Activated T-cell treated with anti-CD3 and anti-CD28 coated beads, Interleukin-2, amount 50 U/mL, for 24 hours (primary cell): ENCODE measurements at regions not wholly inside any gene's neighbourhood (a gene's known extent, or its start where the extent isn't known, plus 50 kb on each side); places are given as distances from the start of the nearest gene placed in this dataset.
"Not testable (repeated sequence)": the region's sequence is repeated elsewhere in the genome, so short reads cannot be mapped to it uniquely, and the experiment has no call there.

ENCODE experiments used
- DNase-seq: peaks from one replicate; pipeline ENCODE4 v3.0.0-alpha.2; 2020
- H3K27ac Mint-ChIP-seq: 2 replicates; pipeline ENCODE4 v1.8.0; 2020; ENCODE audit warnings: mild to moderate bottlenecking, mixed read lengths
- H3K27me3 Mint-ChIP-seq: 2 replicates; pipeline ENCODE4 v1.8.0; 2020; ENCODE audit warnings: mixed read lengths
- H3K36me3 Mint-ChIP-seq: 2 replicates; pipeline ENCODE4 v1.8.0; 2020; ENCODE audit warnings: low read depth, mixed read lengths
- H3K4me1 Mint-ChIP-seq: 2 replicates; pipeline ENCODE4 v1.8.0; 2020; ENCODE audit warnings: low read depth, mixed read lengths
- H3K4me3 Mint-ChIP-seq: 2 replicates; pipeline ENCODE4 v1.8.0; 2020; ENCODE audit warnings: mild to moderate bottlenecking, moderate library complexity, mixed read lengths
- H3K9me3 Mint-ChIP-seq: 2 replicates; pipeline ENCODE4 v1.8.0; 2020; ENCODE audit warnings: mixed read lengths

DNA sequence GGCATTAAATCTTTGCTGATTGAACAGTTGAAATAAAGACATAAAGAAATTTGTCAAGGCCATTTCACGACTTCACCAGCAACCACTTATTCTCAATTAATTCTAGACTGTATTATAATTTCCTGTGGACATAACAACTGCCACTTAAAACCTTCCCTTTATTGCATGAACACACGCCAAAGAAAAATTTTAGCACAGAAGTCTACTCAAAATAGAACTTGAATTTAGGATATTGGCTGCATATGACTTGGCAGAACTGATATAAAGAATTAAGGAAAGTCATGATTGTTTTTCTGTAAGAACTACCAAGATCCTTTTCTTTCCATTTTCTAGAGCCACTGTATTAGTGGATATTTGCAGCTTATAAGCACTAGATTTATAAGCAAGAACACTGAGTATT lies 226.5 kb upstream of the AKR1E2 start:
- Mint-ChIP-seq H3K4me1 (no peaks in the 10 kb centered on the region), H3K4me3 (no peak overlapping the region), H3K9me3 (no peaks in the 10 kb centered on the region), H3K27ac (no peak overlapping the region), H3K27me3 (peaks cover 14% of the 10 kb centered on the region), H3K36me3 (no peaks in the 10 kb centered on the region)
- DNase-seq = no peak

DNA sequence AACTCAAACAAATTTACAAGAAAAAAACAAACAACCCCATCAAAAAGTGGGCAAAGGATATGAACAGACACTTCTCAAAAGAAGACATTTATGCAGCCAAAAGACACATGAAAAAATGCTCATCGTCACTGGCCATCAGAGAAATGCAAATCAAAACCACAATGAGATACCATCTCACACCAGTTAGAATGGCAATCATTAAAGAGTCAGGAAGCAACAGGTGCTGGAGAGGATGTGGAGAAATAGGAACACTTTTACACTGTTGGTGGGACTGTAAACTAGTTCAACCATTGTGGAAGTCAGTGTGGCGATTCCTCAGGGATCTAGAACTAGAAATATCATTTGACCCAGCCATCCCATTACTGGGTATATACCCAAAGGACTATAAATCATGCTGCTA lies 228.1 kb upstream of the AKR1E2 start:
- H3K27me3 Mint-ChIP-seq = peaks cover 14% of the 10 kb centered on the region
- H3K4me3 Mint-ChIP-seq, H3K9me3 Mint-ChIP-seq, H3K36me3 Mint-ChIP-seq, DNase-seq, H3K27ac Mint-ChIP-seq, H3K4me1 Mint-ChIP-seq: not testable (repeated sequence)

DNA sequence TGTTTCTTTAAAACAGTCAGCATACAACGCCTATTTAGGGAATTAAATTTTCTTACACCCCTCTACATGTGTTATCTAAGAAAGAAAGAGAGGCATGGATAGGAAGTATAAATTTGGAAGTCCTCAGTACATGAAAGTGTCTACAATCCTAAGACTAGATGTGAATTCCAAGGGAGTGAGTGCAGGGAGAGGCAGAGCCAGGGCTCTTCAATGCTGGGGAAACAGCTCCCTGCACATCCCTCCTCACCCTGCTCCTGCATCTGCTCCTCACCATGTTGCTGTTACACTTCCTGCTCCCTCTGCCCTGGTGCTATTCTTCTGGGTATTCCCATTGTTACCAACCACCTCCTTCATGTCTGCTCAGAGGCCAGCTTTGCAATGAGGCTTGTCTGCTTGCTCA lies 229.1 kb upstream of the AKR1E2 start:
- no peak for DNase-seq
- Mint-ChIP-seq H3K36me3 (no peaks in the 10 kb centered on the region), H3K9me3 (no peaks in the 10 kb centered on the region), H3K4me3 (no peak overlapping the region), H3K27ac (no peak overlapping the region), H3K27me3 (peaks cover 14% of the 10 kb centered on the region), H3K4me1 (no peaks in the 10 kb centered on the region)

DNA sequence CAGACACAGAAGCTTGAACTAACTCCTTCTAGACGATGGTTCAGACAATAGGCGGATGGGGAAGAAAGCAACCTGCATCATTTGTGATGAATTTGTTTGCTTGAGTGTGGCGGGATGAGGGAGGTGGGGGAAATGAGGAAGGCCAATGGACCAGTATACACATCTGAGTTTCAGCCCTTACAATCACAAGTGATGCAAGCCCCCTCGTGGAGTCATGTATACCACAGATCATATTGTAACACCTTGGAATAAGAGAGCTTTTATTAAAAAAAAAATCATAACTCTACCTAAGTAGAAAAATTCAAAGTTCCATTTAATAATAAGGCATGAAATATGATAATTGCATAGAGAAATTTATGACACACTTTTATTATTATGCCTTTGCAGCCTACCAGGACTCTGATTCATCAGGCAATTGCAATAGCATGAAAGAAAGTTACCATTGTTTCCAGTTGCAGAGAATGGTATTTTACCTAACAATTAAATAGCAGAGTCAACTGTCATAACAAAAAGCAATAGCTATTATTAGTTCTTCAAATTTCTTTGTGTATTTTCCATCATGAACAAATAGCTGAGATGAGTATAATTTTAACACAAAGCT lies 230.2 kb upstream of the AKR1E2 start:
- Mint-ChIP-seq H3K4me3 (no peak overlapping the region), H3K36me3 (no peaks in the 10 kb centered on the region), H3K4me1 (no peaks in the 10 kb centered on the region), H3K27ac (no peak overlapping the region), H3K9me3 (no peaks in the 10 kb centered on the region), H3K27me3 (peaks cover 14% of the 10 kb centered on the region)
- DNase-seq = no peak

DNA sequence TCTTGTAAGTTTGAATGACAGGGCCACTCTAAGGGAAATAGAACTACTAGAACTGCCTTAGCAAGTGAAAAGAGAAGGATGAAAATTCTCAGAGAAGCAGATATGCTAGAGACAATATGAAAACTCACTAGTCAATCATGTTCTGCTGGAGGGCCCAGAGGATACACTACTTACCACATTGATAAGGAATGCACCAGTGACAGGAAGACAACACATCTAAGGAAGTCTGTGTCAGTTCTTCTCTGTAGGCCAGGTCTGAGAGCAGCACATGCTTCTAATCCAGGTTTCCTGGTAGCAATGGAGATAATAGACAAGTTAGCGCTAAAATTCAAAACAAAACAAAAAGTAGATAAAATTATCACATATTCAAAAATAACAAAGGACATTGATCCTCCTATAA lies 235.2 kb upstream of the AKR1E2 start:
- H3K9me3 Mint-ChIP-seq = no peaks in the 10 kb centered on the region
- peaks cover 10% of the 10 kb centered on the region for H3K27me3 Mint-ChIP-seq
- H3K36me3 Mint-ChIP-seq = no peaks in the 10 kb centered on the region
- no peaks in the 10 kb centered on the region for H3K4me1 Mint-ChIP-seq
- H3K4me3 Mint-ChIP-seq = no peak overlapping the region
- H3K27ac Mint-ChIP-seq = no peak overlapping the region
- DNase-seq = no peak

DNA sequence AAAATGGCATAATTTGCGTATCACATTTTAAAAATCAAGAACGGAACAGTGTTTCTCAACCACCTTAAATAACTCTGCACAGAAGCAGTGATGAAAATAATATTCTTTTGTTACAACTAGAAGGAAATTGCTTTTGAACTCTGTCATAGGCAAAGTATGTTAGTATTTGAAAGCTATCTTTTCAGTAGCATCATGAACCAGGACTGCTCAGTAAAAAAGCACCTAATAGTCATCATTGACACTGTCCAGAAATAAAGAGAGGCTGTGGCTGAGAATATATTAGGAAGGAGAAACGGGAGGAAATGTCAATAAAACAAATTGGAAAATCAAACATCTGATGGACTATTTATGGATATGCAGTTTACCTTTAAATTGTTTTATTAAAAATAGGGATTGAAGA lies 237.2 kb upstream of the AKR1E2 start:
- Mint-ChIP-seq H3K27ac (no peak overlapping the region), H3K4me1 (no peaks in the 10 kb centered on the region), H3K9me3 (no peaks in the 10 kb centered on the region), H3K36me3 (no peaks in the 10 kb centered on the region), H3K4me3 (no peak overlapping the region), H3K27me3 (peaks cover 4% of the 10 kb centered on the region)
- no peak for DNase-seq

DNA sequence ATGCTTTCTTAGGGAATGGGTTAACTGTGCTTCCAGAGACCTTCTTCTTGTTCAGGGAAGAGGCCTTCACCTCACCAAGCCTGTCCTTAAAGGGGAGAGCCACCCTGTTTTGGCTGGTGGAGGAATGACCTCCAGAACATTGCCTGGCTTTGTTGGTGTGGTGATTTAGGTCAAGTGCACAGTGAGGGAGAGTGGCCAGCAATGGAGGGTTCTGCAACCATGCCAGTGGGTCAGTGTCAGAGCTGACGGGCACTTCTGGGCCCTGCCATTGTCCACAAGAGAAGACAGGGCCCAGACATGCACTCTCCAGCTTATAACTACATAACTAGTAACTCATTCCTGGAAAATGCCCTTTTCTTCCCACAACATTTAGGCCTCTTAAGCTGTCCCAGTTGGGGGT lies 238.5 kb upstream of the AKR1E2 start:
- H3K36me3 Mint-ChIP-seq = no peaks in the 10 kb centered on the region
- DNase-seq = no peak
- no peaks in the 10 kb centered on the region for H3K9me3 Mint-ChIP-seq
- peaks cover 12% of the 10 kb centered on the region for H3K27me3 Mint-ChIP-seq
- H3K4me3 Mint-ChIP-seq = no peak overlapping the region
- no peaks in the 10 kb centered on the region for H3K4me1 Mint-ChIP-seq
- H3K27ac Mint-ChIP-seq = no peak overlapping the region

DNA sequence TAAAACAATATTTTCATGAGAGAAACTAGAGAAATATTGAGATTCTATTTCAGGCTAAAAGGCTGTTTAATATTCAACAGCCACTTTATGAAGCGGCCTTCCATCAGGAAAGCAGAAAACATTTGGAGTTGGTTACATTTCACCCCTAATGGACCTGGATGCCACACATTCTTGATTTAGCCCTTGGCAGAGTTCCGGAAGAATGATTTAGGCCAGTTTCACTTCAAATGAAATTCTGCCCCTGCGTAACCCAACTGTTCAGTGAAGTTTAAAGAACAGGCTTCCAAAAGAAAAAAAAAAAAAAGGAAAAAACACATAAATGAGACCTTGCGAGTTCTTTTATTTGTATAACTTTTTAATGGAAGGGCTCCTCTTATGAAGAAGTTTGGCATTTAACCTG lies 239.2 kb upstream of the AKR1E2 start:
- no peaks in the 10 kb centered on the region for H3K36me3 Mint-ChIP-seq
- H3K9me3 Mint-ChIP-seq = no peaks in the 10 kb centered on the region
- H3K27me3 Mint-ChIP-seq = peaks cover 12% of the 10 kb centered on the region
- H3K4me1 Mint-ChIP-seq = no peaks in the 10 kb centered on the region
- no peak overlapping the region for H3K4me3 Mint-ChIP-seq
- no peak for DNase-seq
- no peak overlapping the region for H3K27ac Mint-ChIP-seq

DNA sequence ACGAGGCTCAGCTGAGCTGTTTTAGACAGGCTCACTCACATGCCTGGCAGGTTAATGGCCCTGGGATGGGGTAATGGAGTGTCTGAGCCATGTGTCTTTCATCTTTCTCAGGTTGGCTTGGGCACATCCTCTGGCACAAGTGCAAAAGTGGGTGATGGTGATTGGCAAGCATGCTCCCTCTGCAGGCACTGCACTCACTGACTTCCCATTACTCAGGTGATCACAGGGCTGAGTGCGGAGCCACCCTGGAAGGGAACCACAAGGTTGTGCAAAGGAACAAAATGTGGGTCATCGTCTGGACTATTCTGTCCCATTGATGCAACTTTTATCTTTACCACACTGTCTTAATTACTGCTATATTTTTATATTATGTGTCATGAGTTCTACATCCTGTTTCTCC lies 244.1 kb upstream of the AKR1E2 start:
- DNase-seq = no peak
- Mint-ChIP-seq H3K4me3 (no peak overlapping the region), H3K27ac (no peak overlapping the region), H3K36me3 (no peaks in the 10 kb centered on the region), H3K27me3 (peaks cover 12% of the 10 kb centered on the region), H3K4me1 (no peaks in the 10 kb centered on the region), H3K9me3 (no peaks in the 10 kb centered on the region)

DNA sequence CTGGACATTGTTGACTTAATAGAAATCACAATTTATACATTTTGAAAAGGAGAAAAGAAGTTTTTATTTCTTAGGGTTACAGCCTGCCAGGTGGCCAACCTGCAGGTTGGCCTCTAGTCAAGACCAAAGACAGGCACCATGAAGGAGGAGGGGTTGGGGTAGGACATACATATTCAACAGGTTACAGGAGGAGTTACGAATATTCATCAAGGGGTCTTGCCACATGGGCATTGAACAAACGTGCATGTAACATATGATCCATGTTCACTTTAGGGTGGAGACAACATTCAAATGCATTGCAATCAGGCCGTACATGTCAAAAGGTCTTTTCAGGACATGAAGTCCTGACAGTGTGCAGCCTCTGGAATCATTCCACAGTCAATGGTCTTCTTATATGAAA lies 246.2 kb upstream of the AKR1E2 start:
- no peaks in the 10 kb centered on the region for H3K9me3 Mint-ChIP-seq
- no peaks in the 10 kb centered on the region for H3K36me3 Mint-ChIP-seq
- no peak overlapping the region for H3K27ac Mint-ChIP-seq
- no peak for DNase-seq
- H3K4me3 Mint-ChIP-seq = no peak overlapping the region
- peaks cover 21% of the 10 kb centered on the region for H3K27me3 Mint-ChIP-seq
- no peaks in the 10 kb centered on the region for H3K4me1 Mint-ChIP-seq

DNA sequence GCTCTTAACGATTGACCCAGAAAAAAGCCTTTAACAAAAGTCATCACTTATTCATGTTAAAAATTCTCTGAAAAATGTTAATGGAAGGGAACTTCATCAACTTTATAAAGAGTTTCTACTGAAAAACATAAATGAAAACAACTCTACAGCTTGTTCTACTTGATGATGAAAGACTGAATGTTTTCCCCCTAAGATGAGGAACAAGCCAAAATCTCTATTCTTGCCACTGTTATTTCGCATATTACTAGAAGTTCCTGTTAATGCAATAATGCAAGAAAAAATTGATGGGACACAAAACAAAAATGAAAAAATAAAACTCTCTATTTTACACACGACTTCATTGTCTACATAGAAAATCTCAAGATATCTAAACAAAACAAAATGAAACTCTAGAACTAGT lies 249.8 kb upstream of the AKR1E2 start:
- Mint-ChIP-seq H3K36me3 (no peaks in the 10 kb centered on the region), H3K27me3 (peaks cover 18% of the 10 kb centered on the region), H3K4me3 (no peak overlapping the region), H3K4me1 (no peaks in the 10 kb centered on the region), H3K9me3 (no peaks in the 10 kb centered on the region), H3K27ac (no peak overlapping the region)
- DNase-seq = no peak

DNA sequence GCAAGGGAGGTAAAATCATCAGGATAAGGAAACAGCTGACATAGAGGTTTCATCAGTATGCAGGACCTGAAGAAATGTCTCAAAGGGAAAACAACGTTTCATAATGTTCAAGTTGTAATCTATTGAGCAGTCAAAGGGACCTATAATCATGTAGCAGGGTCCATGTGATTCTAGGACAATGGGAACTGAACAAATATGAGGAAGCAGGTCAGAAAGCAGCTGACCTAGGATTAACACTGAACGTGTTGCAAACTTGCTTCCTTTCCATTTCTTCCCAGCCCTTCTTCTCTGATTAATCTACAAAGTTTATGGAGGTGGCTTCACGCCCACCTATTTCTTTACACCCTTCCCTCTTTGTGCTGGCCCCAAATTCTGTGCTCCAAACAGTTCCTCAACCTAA lies 256.9 kb upstream of the AKR1E2 start:
- Mint-ChIP-seq H3K9me3 (no peaks in the 10 kb centered on the region), H3K27ac (no peak overlapping the region), H3K4me3 (no peak overlapping the region), H3K36me3 (no peaks in the 10 kb centered on the region), H3K4me1 (no peaks in the 10 kb centered on the region), H3K27me3 (peaks cover 25% of the 10 kb centered on the region)
- DNase-seq = no peak

DNA sequence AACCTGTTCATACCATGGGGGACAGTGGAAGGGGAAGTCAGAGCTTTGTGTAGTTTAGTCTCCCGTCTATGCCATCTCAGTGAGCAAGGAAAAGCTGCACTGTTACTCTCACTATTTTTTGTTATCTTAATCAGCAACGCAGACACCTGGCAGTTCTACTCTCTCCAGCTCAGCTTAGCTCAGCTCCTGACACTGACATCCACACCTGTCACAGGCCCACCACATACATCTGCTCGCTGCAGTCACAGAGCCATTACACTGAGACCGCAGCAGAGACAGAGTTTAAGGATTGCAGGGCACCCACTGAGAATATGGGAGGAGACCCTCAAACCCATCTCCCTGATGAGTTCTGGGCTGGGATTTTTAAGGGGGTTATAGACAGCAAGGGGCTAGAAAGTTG lies 257.3 kb upstream of the AKR1E2 start:
- DNase-seq = no peak
- no peak overlapping the region for H3K4me3 Mint-ChIP-seq
- no peaks in the 10 kb centered on the region for H3K9me3 Mint-ChIP-seq
- H3K27ac Mint-ChIP-seq = no peak overlapping the region
- no peaks in the 10 kb centered on the region for H3K4me1 Mint-ChIP-seq
- peaks cover 22% of the 10 kb centered on the region for H3K27me3 Mint-ChIP-seq
- H3K36me3 Mint-ChIP-seq = no peaks in the 10 kb centered on the region

DNA sequence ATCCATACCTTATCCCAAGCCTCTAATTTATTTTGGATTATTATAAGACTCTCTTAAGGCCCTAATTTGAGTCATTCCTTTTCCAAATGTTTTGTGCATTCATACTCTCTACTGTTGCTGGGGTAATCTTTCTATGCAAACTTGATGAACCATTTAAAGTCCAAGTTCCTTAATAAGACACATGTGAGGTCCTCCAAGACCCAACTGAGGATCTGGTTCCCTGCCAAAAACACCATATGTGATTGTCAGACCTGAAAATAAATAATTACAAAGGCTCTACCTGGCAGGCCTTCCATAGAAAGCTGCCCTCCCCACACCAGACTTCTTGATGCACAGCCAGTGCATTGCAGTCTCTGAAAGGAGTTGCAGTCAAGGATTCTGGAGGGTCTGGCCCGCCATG lies 257.9 kb upstream of the AKR1E2 start:
- no peak overlapping the region for H3K27ac Mint-ChIP-seq
- peaks cover 24% of the 10 kb centered on the region for H3K27me3 Mint-ChIP-seq
- no peaks in the 10 kb centered on the region for H3K9me3 Mint-ChIP-seq
- DNase-seq = no peak
- H3K36me3 Mint-ChIP-seq = no peaks in the 10 kb centered on the region
- no peak overlapping the region for H3K4me3 Mint-ChIP-seq
- no peaks in the 10 kb centered on the region for H3K4me1 Mint-ChIP-seq

DNA sequence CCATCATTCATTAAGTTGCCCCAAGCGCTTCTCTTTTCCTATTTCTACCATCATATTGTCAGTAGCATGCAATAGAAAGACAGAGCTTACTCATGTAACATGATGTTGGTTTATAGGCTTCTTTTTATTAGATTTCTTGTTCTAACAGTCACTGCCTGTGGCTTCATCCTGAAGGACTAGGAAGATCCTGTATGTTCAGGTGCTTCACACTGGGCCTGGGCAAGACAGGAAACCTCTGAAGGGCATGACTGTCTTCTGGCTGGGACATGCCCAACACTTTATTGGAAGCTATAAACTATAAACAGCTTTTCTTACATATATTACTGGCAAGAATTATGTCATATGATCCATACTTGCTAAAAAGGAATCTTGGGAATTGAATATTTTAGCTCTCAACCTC lies 258.4 kb upstream of the AKR1E2 start:
- peaks cover 27% of the 10 kb centered on the region for H3K27me3 Mint-ChIP-seq
- no peak for DNase-seq
- no peaks in the 10 kb centered on the region for H3K9me3 Mint-ChIP-seq
- H3K36me3 Mint-ChIP-seq = no peaks in the 10 kb centered on the region
- no peaks in the 10 kb centered on the region for H3K4me1 Mint-ChIP-seq
- no peak overlapping the region for H3K4me3 Mint-ChIP-seq
- H3K27ac Mint-ChIP-seq = no peak overlapping the region

DNA sequence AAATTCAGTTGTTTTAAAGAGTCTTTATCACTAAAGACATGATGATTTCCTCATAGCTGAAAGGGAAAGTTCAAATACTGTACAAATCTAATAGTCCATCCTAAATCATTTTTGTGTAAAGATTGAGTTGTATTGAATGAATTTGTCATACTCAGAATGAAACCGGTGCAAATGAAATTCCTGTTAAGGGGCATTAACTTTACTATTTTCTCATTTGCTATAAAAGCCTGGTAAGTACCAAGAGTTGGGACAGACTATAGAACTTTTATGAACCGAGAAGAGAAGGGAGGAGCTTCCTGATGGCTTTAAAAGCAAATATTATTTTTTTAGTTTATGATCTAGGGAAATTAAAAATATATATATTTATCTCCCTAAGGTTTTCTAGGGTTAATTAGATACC lies 260.0 kb upstream of the AKR1E2 start:
- no peak overlapping the region for H3K4me3 Mint-ChIP-seq
- H3K27ac Mint-ChIP-seq = no peak overlapping the region
- DNase-seq = no peak
- no peaks in the 10 kb centered on the region for H3K36me3 Mint-ChIP-seq
- H3K27me3 Mint-ChIP-seq = peaks cover 32% of the 10 kb centered on the region
- H3K4me1 Mint-ChIP-seq = no peaks in the 10 kb centered on the region
- H3K9me3 Mint-ChIP-seq = no peaks in the 10 kb centered on the region
